Gastrocnemius medialis (tissue), 4 donors: ENCODE measurements at regions not wholly inside any gene's neighbourhood (a gene's known extent, or its start where the extent isn't known, plus 50 kb on each side); places are given as distances from the start of the nearest gene placed in this dataset.

Experiments
- CTCF ChIP-seq, 5 experiments: fragments of 450-650 bp in 3 of 5; fragments of 200-600 bp in 2 of 5; sonication (generic) in 2 of 5; IDR thresholded peaks in 4 of 5; conservative IDR thresholded peaks in 1 of 5; 1 replicate in 4 of 5; 2 replicates in 1 of 5; pipeline ENCODE4 v1.5.1; 2016 to 2019; ENCODE audit warnings: antibody characterized with exemption in 5 of 5, mild to moderate bottlenecking in 3 of 5, moderate library complexity in 3 of 5
- POLR2A ChIP-seq, 2 donors: fragments of 450-650 bp; IDR thresholded peaks; one replicate each; pipeline ENCODE4 v1.6.1; 2017; ENCODE audit warnings: antibody characterized with exemption in 2 of 2, mild to moderate bottlenecking in 2 of 2, moderate library complexity in 2 of 2

GRCh38 chr10:64261092-64261491, 739.9 kb downstream of the REEP3 start:
- TF ChIP-seq CTCF (IDR thresholded peaks at IDR 0.05 in 4 of 5, conservative IDR thresholded peaks at IDR 0.05 in 1 of 5) = no peak
- TF ChIP-seq POLR2A (IDR thresholded peaks at IDR 0.05) = no peak
